Activated naive CD8-positive, alpha-beta T cell treated with anti-CD3 and anti-CD28 coated beads, Interleukin-2, amount 10 ng/mL, durations not matched to agents 7 days and 5 days (primary cell): ENCODE measurements at regions not wholly inside any gene's neighbourhood (a gene's known extent, or its start where the extent isn't known, plus 50 kb on each side); places are given as distances from the start of the nearest gene placed in this dataset.

ENCODE experiments used
- ATAC-seq: fragments of 150-1000 bp; cut with Tn5 transposase; one replicate; pipeline ENCODE4 v1.10.0; 2021; ENCODE audit warnings: low read depth, moderate library complexity
- POLR2A ChIA-PET: fragments of 350-600 bp; sonication (Branson Sonifier 250); formaldehyde crosslinking; loops from one replicate; lab custom pipeline; 2021; ENCODE audit warnings: antibody characterized with exemption; lab: Charles Lee
- DNase-seq: peaks from one replicate; pipeline ENCODE4 v3.0.0; 2021
- H3K27ac Mint-ChIP-seq: one replicate; pipeline ENCODE4 v1.8.0; 2022; ENCODE audit warnings: mild to moderate bottlenecking, mixed read lengths
- H3K27me3 Mint-ChIP-seq: one replicate; pipeline ENCODE4 v1.8.0; 2022; ENCODE audit warnings: mild to moderate bottlenecking, moderate library complexity, mixed read lengths
- H3K36me3 Mint-ChIP-seq: one replicate; pipeline ENCODE4 v1.8.0; 2021; ENCODE audit warnings: mild to moderate bottlenecking, mixed read lengths
- H3K4me1 Mint-ChIP-seq: one replicate; pipeline ENCODE4 v1.8.0; 2021; ENCODE audit warnings: mixed read lengths
- H3K4me3 Mint-ChIP-seq: one replicate; pipeline ENCODE4 v1.8.0; 2022; ENCODE audit warnings: mild to moderate bottlenecking, moderate library complexity, mixed read lengths
- H3K9me3 Mint-ChIP-seq: one replicate; pipeline ENCODE4 v1.8.0; 2021; ENCODE audit warnings: mixed read lengths

GRCh38 chr18:56158676-56159075, 479.7 kb downstream of the TXNL1 start:
- no peak overlapping the region for H3K27ac Mint-ChIP-seq
- H3K36me3 Mint-ChIP-seq: no peaks in the 10 kb centered on the region
- ATAC-seq (no peak), DNase-seq (no peak)
- no peaks in the 10 kb centered on the region for H3K4me1 Mint-ChIP-seq
- H3K27me3 Mint-ChIP-seq: no peaks in the 10 kb centered on the region
- POLR2A ChIA-PET: no interaction called here
- H3K9me3 Mint-ChIP-seq: no peaks in the 10 kb centered on the region
- H3K4me3 Mint-ChIP-seq: no peak overlapping the region

GRCh38 chr18:56157541-56157940, 480.9 kb downstream of the TXNL1 start:
- POLR2A ChIA-PET: no interaction called here
- Mint-ChIP-seq H3K4me1 (no peaks in the 10 kb centered on the region), H3K9me3 (no peaks in the 10 kb centered on the region), H3K27ac (no peak overlapping the region), H3K27me3 (no peaks in the 10 kb centered on the region), H3K36me3 (no peaks in the 10 kb centered on the region), H3K4me3 (no peak overlapping the region)
- no peak for DNase-seq
- ATAC-seq: no peak

- Mint-ChIP-seq H3K4me3 (no peak overlapping the region), H3K4me1 (no peaks in the 10 kb centered on the region), H3K27me3 (no peaks in the 10 kb centered on the region), H3K9me3 (no peaks in the 10 kb centered on the region), H3K27ac (no peak overlapping the region), H3K36me3 (no peaks in the 10 kb centered on the region)
- DNase-seq: no peak
- ATAC-seq: no peak
- POLR2A ChIA-PET: no interaction called here
Observed at GRCh38 chr18:56152551-56153310, 485.7 kb downstream of the TXNL1 start.

- no peak for ATAC-seq
- peaks cover 2% of the 10 kb centered on the region for H3K9me3 Mint-ChIP-seq
Observed at GRCh38 chr18:56148373-56148772, 490.0 kb downstream of the TXNL1 start.

GRCh38 chr18:56146565-56146964, 491.8 kb downstream of the TXNL1 start:
- POLR2A ChIA-PET: no interaction called here
- no peak overlapping the region for H3K27ac Mint-ChIP-seq

More at GRCh38 chr18:56148373-56148772, 490.0 kb downstream of the TXNL1 start:
- no peaks in the 10 kb centered on the region for H3K4me1 Mint-ChIP-seq
- no peak overlapping the region for H3K27ac Mint-ChIP-seq
- DNase-seq: no peak
- no peaks in the 10 kb centered on the region for H3K36me3 Mint-ChIP-seq
- no peaks in the 10 kb centered on the region for H3K27me3 Mint-ChIP-seq
- H3K4me3 Mint-ChIP-seq: no peak overlapping the region
- POLR2A ChIA-PET: no interaction called here

GRCh38 chr18:56142001-56142400, 496.4 kb downstream of the TXNL1 start:
- H3K9me3 Mint-ChIP-seq: peaks cover 4% of the 10 kb centered on the region
- no peaks in the 10 kb centered on the region for H3K36me3 Mint-ChIP-seq
- no peak overlapping the region for H3K27ac Mint-ChIP-seq
- DNase-seq (no peak), ATAC-seq (no peak)
- H3K4me1 Mint-ChIP-seq: no peaks in the 10 kb centered on the region
- no peaks in the 10 kb centered on the region for H3K27me3 Mint-ChIP-seq
- no peak overlapping the region for H3K4me3 Mint-ChIP-seq
- POLR2A ChIA-PET: no interaction called here

More at GRCh38 chr18:56146565-56146964, 491.8 kb downstream of the TXNL1 start:
- no peaks in the 10 kb centered on the region for H3K4me1 Mint-ChIP-seq
- no peak overlapping the region for H3K4me3 Mint-ChIP-seq
- ATAC-seq (no peak), DNase-seq (no peak)
- no peaks in the 10 kb centered on the region for H3K36me3 Mint-ChIP-seq
- peaks cover 2% of the 10 kb centered on the region for H3K9me3 Mint-ChIP-seq
- no peaks in the 10 kb centered on the region for H3K27me3 Mint-ChIP-seq

- Mint-ChIP-seq H3K4me1 (no peaks in the 10 kb centered on the region), H3K36me3 (no peaks in the 10 kb centered on the region), H3K4me3 (no peak overlapping the region), H3K27ac (no peak overlapping the region), H3K27me3 (no peaks in the 10 kb centered on the region), H3K9me3 (peaks cover 4% of the 10 kb centered on the region)
- ATAC-seq: no peak
- no peak for DNase-seq
- POLR2A ChIA-PET: no interaction called here
Observed at GRCh38 chr18:56139792-56140254, 498.6 kb downstream of the TXNL1 start.

- POLR2A ChIA-PET: no interaction called here
- ATAC-seq: no peak
- H3K4me3 Mint-ChIP-seq: no peak overlapping the region
Observed at GRCh38 chr18:56139372-56139771, 499.0 kb downstream of the TXNL1 start.

GRCh38 chr18:56136105-56136504, 502.3 kb downstream of the TXNL1 start:
- H3K4me1 Mint-ChIP-seq: no peaks in the 10 kb centered on the region

More at GRCh38 chr18:56139372-56139771, 499.0 kb downstream of the TXNL1 start:
- peaks cover 4% of the 10 kb centered on the region for H3K9me3 Mint-ChIP-seq
- no peaks in the 10 kb centered on the region for H3K36me3 Mint-ChIP-seq
- DNase-seq: no peak
- no peaks in the 10 kb centered on the region for H3K27me3 Mint-ChIP-seq
- H3K27ac Mint-ChIP-seq: no peak overlapping the region
- H3K4me1 Mint-ChIP-seq: no peaks in the 10 kb centered on the region

GRCh38 chr18:56130481-56130880, 507.9 kb downstream of the TXNL1 start:
- POLR2A ChIA-PET: no interaction called here
- Mint-ChIP-seq H3K4me3 (no peak overlapping the region), H3K9me3 (peaks cover 2% of the 10 kb centered on the region), H3K4me1 (no peaks in the 10 kb centered on the region), H3K36me3 (no peaks in the 10 kb centered on the region), H3K27ac (no peak overlapping the region), H3K27me3 (no peaks in the 10 kb centered on the region)
- DNase-seq (no peak), ATAC-seq (no peak)

More at GRCh38 chr18:56136105-56136504, 502.3 kb downstream of the TXNL1 start:
- no peak overlapping the region for H3K27ac Mint-ChIP-seq
- POLR2A ChIA-PET: no interaction called here
- ATAC-seq: no peak
- no peak for DNase-seq
- no peaks in the 10 kb centered on the region for H3K27me3 Mint-ChIP-seq
- H3K4me3 Mint-ChIP-seq: no peak overlapping the region
- no peaks in the 10 kb centered on the region for H3K36me3 Mint-ChIP-seq
- peaks cover 3% of the 10 kb centered on the region for H3K9me3 Mint-ChIP-seq

GRCh38 chr18:56128153-56128791, 510.1 kb downstream of the TXNL1 start:
- no peak overlapping the region for H3K27ac Mint-ChIP-seq
- no peak overlapping the region for H3K4me3 Mint-ChIP-seq
- H3K9me3 Mint-ChIP-seq: peaks cover 2% of the 10 kb centered on the region
- H3K27me3 Mint-ChIP-seq: no peaks in the 10 kb centered on the region
- POLR2A ChIA-PET: no interaction called here
- DNase-seq (no peak), ATAC-seq (no peak)
- no peaks in the 10 kb centered on the region for H3K36me3 Mint-ChIP-seq
- H3K4me1 Mint-ChIP-seq: no peaks in the 10 kb centered on the region

GRCh38 chr18:56127322-56128099, 510.9 kb downstream of the TXNL1 start:
- Mint-ChIP-seq H3K27ac (no peak overlapping the region), H3K4me1 (no peaks in the 10 kb centered on the region), H3K36me3 (no peaks in the 10 kb centered on the region), H3K4me3 (no peak overlapping the region), H3K9me3 (peaks cover 2% of the 10 kb centered on the region), H3K27me3 (no peaks in the 10 kb centered on the region)
- POLR2A ChIA-PET: no interaction called here
- ATAC-seq (no peak), DNase-seq (no peak)

GRCh38 chr18:56124186-56124585, 514.2 kb downstream of the TXNL1 start:
- no peak for DNase-seq
- Mint-ChIP-seq H3K4me3 (no peak overlapping the region), H3K9me3 (no peaks in the 10 kb centered on the region), H3K4me1 (no peaks in the 10 kb centered on the region), H3K36me3 (no peaks in the 10 kb centered on the region), H3K27ac (no peak overlapping the region), H3K27me3 (no peaks in the 10 kb centered on the region)
- POLR2A ChIA-PET: no interaction called here
- ATAC-seq: no peak
